ENCODE measurements at regions not wholly inside any gene's neighbourhood (a gene's known extent, or its start where the extent isn't known, plus 50 kb on each side); places are given as distances from the start of the nearest gene placed in this dataset.

- 78% methylated on average over 7 of the region's 7 CpGs for WGBS (ENCODE audit: insufficient coverage, insufficient replicate concordance, low lambda C conversion rate, missing lambda C conversion rate)
- Histone ChIP-seq H3K4me2 (ENCODE audit: control insufficient read depth, insufficient read depth) (no peak overlapping the region), H2AFZ (ENCODE audit: control insufficient read depth, low read depth, low read length) (no peak overlapping the region), H3K4me3 (no peak overlapping the region), H3K79me2 (ENCODE audit: control insufficient read depth, insufficient read depth, low read length) (no peaks in the 10 kb centered on the region), H3K27me3 (replicated peaks in 1 of 2; ENCODE audit: control insufficient read depth in 2 of 2, insufficient read depth in 2 of 2, low read length in 1 of 2) (no peaks in the 10 kb centered on the region; a peak in 2 of 4 replicates), H4K20me1 (ENCODE audit: control insufficient read depth, insufficient read depth) (no peaks in the 10 kb centered on the region), H3K9me3 (replicated peaks; ENCODE audit: control insufficient read depth, insufficient read depth, low read length) (no peaks in the 10 kb centered on the region; the same call in 2 of the 3 replicates), H3K36me3 (ENCODE audit: control insufficient read depth in 2 of 2, insufficient read depth in 2 of 2, low read length in 1 of 2) (no peaks in the 10 kb centered on the region), H3K4me1 (ENCODE audit: control insufficient read depth, insufficient read depth, low read length) (no peaks in the 10 kb centered on the region), H3K9ac (ENCODE audit: control insufficient read depth, insufficient read depth, low read length) (no peak overlapping the region), H3K27ac (ENCODE audit: control insufficient read depth, insufficient read depth) (no peak overlapping the region)
- ChIA-PET CTCF (no interaction called here), POLR2A (no interaction called here), RAD21 (ENCODE audit: unreplicated experiment) (no interaction called here), SMC1A (ENCODE audit: uncharacterized antibody, unreplicated experiment) (no interaction called here)
- TF ChIP-seq ZNF592 (IDR thresholded peaks at IDR 0.05) (no peak), POLR2A (IDR thresholded peaks at IDR 0.05; ENCODE audit: low read depth, low read length) (no peak), EZH2 (IDR thresholded peaks at IDR 0.05; ENCODE audit: borderline replicate concordance, control insufficient read depth, low read depth, low read length) (no peak)
- no peak for DNase-seq (ENCODE audit: low read depth, low spot score)
- intact Hi-C loops (cut with micrococcal nuclease; ENCODE audit: unreplicated experiment) (no loop called here), in situ Hi-C loops (cut with MboI) (no loop called here)
- BruUV-seq (replicated peaks): no TSS peak
- no peak for FAIRE-seq
- no peak for ATAC-seq
These were observed 139.6 kb upstream of the EEPD1 start for GRCh38 chr7:36013246-36014014.
